CD14-positive monocyte (primary cell): ENCODE measurements at regions not wholly inside any gene's neighbourhood (a gene's known extent, or its start where the extent isn't known, plus 50 kb on each side); places are given as distances from the start of the nearest gene placed in this dataset.

Experiments
- DNase-seq, 3 donors: peaks; one replicate each; pipeline ENCODE4 v3.0.0-alpha.2; 2011 to 2022
- H2AFZ ChIP-seq: 2 replicates; pipeline ENCODE4 v1.6.0; 2012; ENCODE audit warnings: mild to moderate bottlenecking, low read depth, low read length, inconsistent platforms; ENCODE audit not compliant: insufficient read depth, poor library complexity, severe bottlenecking
- H3K27ac ChIP-seq, 2 donors: 1 replicate in 1 of 2; 2 replicates in 1 of 2; pipeline ENCODE4 v1.5.1; 2012 to 2013; ENCODE audit warnings: low read length in 2 of 2, control low read depth in 1 of 2, inconsistent platforms in 1 of 2, low read depth in 1 of 2, mild to moderate bottlenecking in 1 of 2
- H3K27me3 ChIP-seq, 2 donors: one replicate each; pipeline versions ENCODE4 v1.6.0 to v1.6.1; 2011 to 2013; ENCODE audit warnings: low read length in 2 of 2; ENCODE audit not compliant: control insufficient read depth in 2 of 2, insufficient read depth in 2 of 2
- H3K36me3 ChIP-seq, 2 donors: replicated peaks in 1 of 2; 1 replicate in 1 of 2; 2 replicates in 1 of 2; pipeline versions ENCODE4 v1.5.1 to v1.6.1; 2012 to 2013; ENCODE audit warnings: low read length in 2 of 2, control low read depth in 1 of 2, inconsistent platforms in 1 of 2, mild to moderate bottlenecking in 1 of 2; ENCODE audit not compliant: insufficient read depth in 2 of 2, control insufficient read depth in 1 of 2
- H3K4me1 ChIP-seq, 2 donors: 1 replicate in 1 of 2; 2 replicates in 1 of 2; pipeline versions ENCODE4 v1.5.1 to v1.6.1; 2012 to 2013; ENCODE audit warnings: low read length in 2 of 2, control low read depth in 1 of 2, inconsistent platforms in 1 of 2, mild to moderate bottlenecking in 1 of 2, moderate library complexity in 1 of 2; ENCODE audit not compliant: insufficient read depth in 2 of 2, control insufficient read depth in 1 of 2
- H3K4me2 ChIP-seq: replicated peaks from 2 replicates; pipeline ENCODE3; 2012; ENCODE audit warnings: low read length, moderate library complexity, mild to moderate bottlenecking; ENCODE audit not compliant: poor library complexity, severe bottlenecking; ENCODE audit errors: extremely low read depth
- H3K4me3 ChIP-seq, 3 experiments: fragments of 200-600 bp in 1 of 3; sonication (generic) in 1 of 3; replicated peaks in 1 of 3; 1 replicate in 2 of 3; 2 replicates in 1 of 3; pipeline ENCODE4 v1.5.1; 2011 to 2013; ENCODE audit warnings: low read length in 3 of 3, mild to moderate bottlenecking in 3 of 3, control low read depth in 2 of 3, low read depth in 2 of 3, inconsistent platforms in 1 of 3, moderate library complexity in 1 of 3
- H3K79me2 ChIP-seq: 2 replicates; pipeline ENCODE4 v1.6.0; 2012; ENCODE audit warnings: mild to moderate bottlenecking, control low read depth, inconsistent platforms, low read length, moderate library complexity; ENCODE audit not compliant: insufficient read depth
- H3K9ac ChIP-seq: 2 replicates; pipeline ENCODE4 v1.6.0; 2017; ENCODE audit warnings: low read length, mild to moderate bottlenecking; ENCODE audit not compliant: insufficient read depth, poor library complexity, severe bottlenecking
- H3K9me3 ChIP-seq, 2 donors: replicated peaks in 1 of 2; 1 replicate in 1 of 2; 2 replicates in 1 of 2; pipeline versions ENCODE4 v1.5.1 to v1.6.1; 2012 to 2013; ENCODE audit warnings: low read length in 2 of 2, control low read depth in 1 of 2; ENCODE audit not compliant: control insufficient read depth in 1 of 2, insufficient read depth in 1 of 2
- H4K20me1 ChIP-seq: 2 replicates; pipeline ENCODE4 v1.6.0; 2012; ENCODE audit warnings: mild to moderate bottlenecking, low read length, control low read depth, moderate library complexity; ENCODE audit not compliant: insufficient read depth
- H3K27ac Mint-ChIP-seq, 7 donors: one replicate each; pipeline ENCODE4 v1.8.0; 2020; ENCODE audit warnings: mild to moderate bottlenecking in 7 of 7, mixed read lengths in 7 of 7, moderate library complexity in 6 of 7, inconsistent platforms in 2 of 7
- H3K27me3 Mint-ChIP-seq, 3 donors: one replicate each; pipeline ENCODE4 v1.8.0; 2021 to 2022; ENCODE audit warnings: low read depth in 3 of 3, mild to moderate bottlenecking in 3 of 3, mixed read lengths in 3 of 3, moderate library complexity in 3 of 3, inconsistent platforms in 1 of 3
- H3K36me3 Mint-ChIP-seq, 2 donors: one replicate each; pipeline ENCODE4 v1.8.0; 2020; ENCODE audit warnings: mixed read lengths in 2 of 2, inconsistent platforms in 1 of 2, mild to moderate bottlenecking in 1 of 2
- H3K4me1 Mint-ChIP-seq: one replicate; pipeline ENCODE4 v1.8.0; 2020; ENCODE audit warnings: mild to moderate bottlenecking, mixed read lengths
- H3K4me3 Mint-ChIP-seq, 2 donors: one replicate each; pipeline ENCODE4 v1.8.0; 2020; ENCODE audit warnings: mild to moderate bottlenecking in 2 of 2, mixed read lengths in 2 of 2, moderate library complexity in 1 of 2
- H3K9me3 Mint-ChIP-seq, 7 donors: one replicate each; pipeline ENCODE4 v1.8.0; 2020 to 2022; ENCODE audit warnings: mixed read lengths in 7 of 7, mild to moderate bottlenecking in 6 of 7, moderate library complexity in 6 of 7, inconsistent platforms in 2 of 7
- WGBS: methylation state at CpG from one replicate; pipeline ENCODE4 v1.1.5; 2013; ENCODE audit warnings: missing lambda C conversion rate; ENCODE audit not compliant: insufficient coverage; 5-methylcytosine and 5-hydroxymethylcytosine counted together
- intact Hi-C, 2 donors: fragments of 100-400 bp; cut with micrococcal nuclease; formaldehyde crosslinking; loops; one replicate each; pipeline versions ENCODE4 v1.15.0 to v1.15.1; 2023
- TF ChIP-seq, protein P1 (sequence below): fragments of 200-600 bp; IDR thresholded peaks from one replicate; pipeline ENCODE4 v1.8.0; 2022; ENCODE audit warnings: antibody characterized with exemption, mild to moderate bottlenecking

DNA sequence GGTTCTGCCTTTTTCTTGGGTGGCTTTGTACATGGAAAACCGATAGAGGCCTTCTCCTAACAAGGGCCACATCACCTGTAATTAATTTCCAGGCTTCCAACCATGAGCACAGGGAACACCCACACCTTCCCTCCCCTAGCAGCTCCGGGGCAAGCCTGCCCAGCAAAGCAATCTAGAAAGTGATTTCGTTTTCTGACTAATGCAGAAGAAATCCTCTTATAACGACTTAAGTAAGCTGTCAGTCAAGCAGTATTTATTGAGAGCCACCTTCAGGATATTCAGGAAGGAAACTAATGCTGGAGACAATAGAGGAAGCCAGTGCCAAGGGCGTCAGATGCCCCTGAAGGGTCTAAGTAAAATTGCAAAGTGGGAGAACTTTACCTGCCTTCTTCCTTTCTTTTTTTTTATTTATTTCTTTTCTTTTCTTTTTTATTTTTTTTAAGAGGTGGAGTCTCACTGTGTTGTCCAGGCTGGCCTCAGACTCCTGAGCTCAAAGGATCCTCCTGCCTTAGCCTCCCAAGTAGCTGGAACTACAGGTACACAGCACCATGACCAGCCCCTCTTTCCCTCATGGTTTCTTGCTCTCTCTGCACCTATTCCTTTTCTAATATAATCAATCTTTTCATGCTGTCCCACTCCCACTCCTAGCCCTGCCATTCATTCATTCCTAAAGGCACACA is 67.5 kb upstream of the MBOAT1 start:
- Mint-ChIP-seq H3K36me3 (no peaks in the 10 kb centered on the region), H3K4me3 (no peak overlapping the region), H3K9me3 (peaks cover 4 to 15% (median 9%) of the 10 kb centered on the region in 7 donors), H3K27ac (no peak overlapping the region), H3K27me3 (no peaks in the 10 kb centered on the region), H3K4me1 (peaks cover 17% of the 10 kb centered on the region)
- WGBS = 100% methylated on average over 1 of the region's 5 CpGs
- intact Hi-C loops = no loop called here
- Histone ChIP-seq H3K27me3 (no peaks in the 10 kb centered on the region), H4K20me1 (no peaks in the 10 kb centered on the region), H3K9me3 (no peaks in the 10 kb centered on the region), H3K27ac (no peak overlapping the region), H3K4me3 (no peak overlapping the region), H3K4me2 (no peak overlapping the region), H3K36me3 (no peaks in the 10 kb centered on the region), H3K4me1 (peaks cover 4 to 5% of the 10 kb centered on the region in 2 donors), H2AFZ (peak overlapping the region; percentile 6), H3K9ac (no peak overlapping the region), H3K79me2 (no peaks in the 10 kb centered on the region)
- no peak for DNase-seq
- TF ChIP-seq, protein P1, sequence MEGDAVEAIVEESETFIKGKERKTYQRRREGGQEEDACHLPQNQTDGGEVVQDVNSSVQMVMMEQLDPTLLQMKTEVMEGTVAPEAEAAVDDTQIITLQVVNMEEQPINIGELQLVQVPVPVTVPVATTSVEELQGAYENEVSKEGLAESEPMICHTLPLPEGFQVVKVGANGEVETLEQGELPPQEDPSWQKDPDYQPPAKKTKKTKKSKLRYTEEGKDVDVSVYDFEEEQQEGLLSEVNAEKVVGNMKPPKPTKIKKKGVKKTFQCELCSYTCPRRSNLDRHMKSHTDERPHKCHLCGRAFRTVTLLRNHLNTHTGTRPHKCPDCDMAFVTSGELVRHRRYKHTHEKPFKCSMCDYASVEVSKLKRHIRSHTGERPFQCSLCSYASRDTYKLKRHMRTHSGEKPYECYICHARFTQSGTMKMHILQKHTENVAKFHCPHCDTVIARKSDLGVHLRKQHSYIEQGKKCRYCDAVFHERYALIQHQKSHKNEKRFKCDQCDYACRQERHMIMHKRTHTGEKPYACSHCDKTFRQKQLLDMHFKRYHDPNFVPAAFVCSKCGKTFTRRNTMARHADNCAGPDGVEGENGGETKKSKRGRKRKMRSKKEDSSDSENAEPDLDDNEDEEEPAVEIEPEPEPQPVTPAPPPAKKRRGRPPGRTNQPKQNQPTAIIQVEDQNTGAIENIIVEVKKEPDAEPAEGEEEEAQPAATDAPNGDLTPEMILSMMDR = no peak

DNA sequence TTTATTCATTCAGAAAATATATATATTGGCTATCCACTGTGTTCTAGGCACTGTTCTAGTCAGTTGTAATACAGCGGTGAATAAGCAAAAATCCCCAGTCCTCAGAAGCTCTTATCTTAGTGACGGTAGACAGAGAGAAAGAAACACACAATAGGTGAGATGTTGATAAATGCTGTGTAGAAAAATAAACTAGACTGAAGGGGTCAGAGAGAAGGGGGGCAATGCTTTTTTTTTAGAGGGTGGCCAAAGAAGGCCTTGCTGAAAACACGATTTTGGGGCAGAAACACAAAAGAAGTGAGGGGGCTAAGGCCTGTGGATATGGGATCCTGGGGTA is 68.0 kb upstream of the MBOAT1 start:
- Mint-ChIP-seq H3K27ac (no peak overlapping the region), H3K36me3 (no peaks in the 10 kb centered on the region), H3K4me3 (no peak overlapping the region), H3K27me3 (no peaks in the 10 kb centered on the region), H3K4me1 (peaks cover 17% of the 10 kb centered on the region), H3K9me3 (peaks cover 4 to 15% (median 9%) of the 10 kb centered on the region in 7 donors)
- Histone ChIP-seq H3K4me1 (peaks cover 4 to 5% of the 10 kb centered on the region in 2 donors), H3K27me3 (no peaks in the 10 kb centered on the region), H3K27ac (no peak overlapping the region), H3K79me2 (no peaks in the 10 kb centered on the region), H2AFZ (no peak overlapping the region), H3K4me2 (no peak overlapping the region), H4K20me1 (no peaks in the 10 kb centered on the region), H3K4me3 (no peak overlapping the region), H3K36me3 (no peaks in the 10 kb centered on the region), H3K9ac (no peak overlapping the region), H3K9me3 (no peaks in the 10 kb centered on the region)
- 57% methylated on average over 1 of the region's 3 CpGs for WGBS
- intact Hi-C loops = no loop called here
- TF ChIP-seq, protein P1 = no peak
- DNase-seq = no peak
